Panc1 (cell line): ENCODE measurements at regions not wholly inside any gene's neighbourhood (a gene's known extent, or its start where the extent isn't known, plus 50 kb on each side); places are given as distances from the start of the nearest gene placed in this dataset.

Source experiments
- ATAC-seq: fragments of 200-7000 bp; cut with Tn5 transposase; 2 replicates; pipeline ENCODE4 v1.9.1; 2020; ENCODE audit warnings: mild to moderate bottlenecking, moderate library complexity
- BruUV-seq: library from RNA; stranded (reverse); fragments of 400-500 nt; replicated peaks from 2 replicates; lab custom pipeline; 2021; lab: Mats Ljungman, UMichigan
- CTCF ChIA-PET: fragments of 300-600 bp; sonication (Branson Sonifier 250); formaldehyde crosslinking; loops from one replicate; lab custom pipeline; 2022; ENCODE audit warnings: antibody characterized with exemption; lab: Charles Lee
- POLR2A ChIA-PET: fragments of 300-600 bp; sonication (Branson Sonifier 250); formaldehyde crosslinking; loops from one replicate; lab custom pipeline; 2022; ENCODE audit warnings: antibody characterized with exemption; lab: Charles Lee
- DNase-seq: peaks from one replicate; pipeline ENCODE4 v3.0.0-alpha.2; 2010; ENCODE audit warnings: low read depth, low spot score
- H3K27ac ChIP-seq: 2 replicates; pipeline ENCODE4 v1.5.1; 2011; ENCODE audit warnings: mild to moderate bottlenecking, low read length, inconsistent platforms
- H3K27me3 ChIP-seq: fragments of 200-500 bp; sonication (Bioruptor generic); 2 replicates; pipeline ENCODE4 v1.6.0; 2014; ENCODE audit warnings: low read length, inconsistent platforms; ENCODE audit not compliant: control insufficient read depth, insufficient read depth
- H3K36me3 ChIP-seq: fragments of 200-500 bp; sonication (Bioruptor generic); 2 replicates; pipeline ENCODE4 v1.5.1; 2014; ENCODE audit warnings: inconsistent platforms, mild to moderate bottlenecking, low read length, moderate library complexity; ENCODE audit not compliant: control insufficient read depth, insufficient read depth
- H3K4me1 ChIP-seq: 2 replicates; pipeline ENCODE4 v1.5.1; 2011; ENCODE audit warnings: inconsistent platforms, mild to moderate bottlenecking, low read length, moderate library complexity; ENCODE audit not compliant: control insufficient read depth, insufficient read depth
- H3K4me3 ChIP-seq, 2 experiments: 2 replicates each; pipeline ENCODE4 v1.5.1; 2011 to 2012; ENCODE audit warnings: low read depth in 2 of 2, low read length in 2 of 2, mild to moderate bottlenecking in 2 of 2, inconsistent platforms in 1 of 2, moderate library complexity in 1 of 2
- H3K9me3 ChIP-seq: fragments of 200-500 bp; sonication (Bioruptor generic); 2 replicates; pipeline ENCODE4 v1.5.1; 2014; ENCODE audit warnings: low read depth, mild to moderate bottlenecking, inconsistent platforms, low read length, moderate library complexity; ENCODE audit not compliant: control insufficient read depth, insufficient read depth
- POLR2AphosphoS5 ChIP-seq: IDR thresholded peaks from 2 replicates; pipeline ENCODE4 v1.6.1; 2012; ENCODE audit warnings: mild to moderate bottlenecking, low read depth, low read length, moderate library complexity
- SIN3A ChIP-seq: IDR thresholded peaks from 2 replicates; pipeline ENCODE4 v1.6.1; 2012; ENCODE audit warnings: low read depth, mild to moderate bottlenecking, low read length, moderate library complexity, borderline replicate concordance; ENCODE audit not compliant: insufficient read depth
- TCF7L2 ChIP-seq: IDR thresholded peaks from 2 replicates; pipeline ENCODE4 v1.6.1; 2011; ENCODE audit warnings: mild to moderate bottlenecking, low read depth, low read length, inconsistent platforms
- in situ Hi-C: cut with HindIII; loops from 2 replicates; pipeline ENCODE4 v1.10.0; 2016; ENCODE audit warnings: low sequenced_read_pairs, low pct_unique_long_range_greater_than_20kb
- intact Hi-C: fragments of 100-400 bp; cut with micrococcal nuclease; formaldehyde crosslinking; loops from one replicate; pipeline ENCODE4 v1.10.0; 2022; ENCODE audit not compliant: unreplicated experiment
- TF ChIP-seq, protein P1 (sequence below), 2 experiments: IDR thresholded peaks; 2 replicates each; pipeline ENCODE4 v1.6.1; 2011 to 2012; ENCODE audit warnings: low read depth in 2 of 2, control low read depth in 1 of 2, low read length in 1 of 2, mild to moderate bottlenecking in 1 of 2, moderate library complexity in 1 of 2; ENCODE audit not compliant: insufficient read depth in 1 of 2
- TF ChIP-seq, protein P2 (sequence below): fragments of 450-650 bp; IDR thresholded peaks from 2 replicates; pipeline ENCODE4 v1.5.1; 2017; ENCODE audit warnings: mild to moderate bottlenecking

DNA sequence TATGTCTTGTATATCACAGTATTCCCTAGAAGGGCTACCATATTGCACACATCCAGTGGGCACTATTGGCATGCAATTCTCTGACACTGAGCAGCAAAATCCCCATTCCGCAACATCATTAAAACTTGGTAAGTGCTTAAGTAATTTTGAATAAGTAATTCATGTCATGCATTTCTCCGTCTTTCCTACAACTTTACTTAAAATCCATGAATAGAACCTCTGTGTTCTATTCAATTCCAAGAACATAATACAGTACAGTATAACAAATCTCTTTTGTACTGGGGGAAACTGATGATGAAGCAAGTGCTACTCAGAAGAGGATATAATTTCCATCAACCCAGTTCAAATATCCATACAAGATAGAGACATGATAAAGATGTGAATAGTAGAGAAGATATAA lies 80.9 kb upstream of the SEMA3C start:
- ChIA-PET POLR2A (no interaction called here), CTCF (no interaction called here)
- TF ChIP-seq SIN3A, result no peak
- TF ChIP-seq, protein P1, sequence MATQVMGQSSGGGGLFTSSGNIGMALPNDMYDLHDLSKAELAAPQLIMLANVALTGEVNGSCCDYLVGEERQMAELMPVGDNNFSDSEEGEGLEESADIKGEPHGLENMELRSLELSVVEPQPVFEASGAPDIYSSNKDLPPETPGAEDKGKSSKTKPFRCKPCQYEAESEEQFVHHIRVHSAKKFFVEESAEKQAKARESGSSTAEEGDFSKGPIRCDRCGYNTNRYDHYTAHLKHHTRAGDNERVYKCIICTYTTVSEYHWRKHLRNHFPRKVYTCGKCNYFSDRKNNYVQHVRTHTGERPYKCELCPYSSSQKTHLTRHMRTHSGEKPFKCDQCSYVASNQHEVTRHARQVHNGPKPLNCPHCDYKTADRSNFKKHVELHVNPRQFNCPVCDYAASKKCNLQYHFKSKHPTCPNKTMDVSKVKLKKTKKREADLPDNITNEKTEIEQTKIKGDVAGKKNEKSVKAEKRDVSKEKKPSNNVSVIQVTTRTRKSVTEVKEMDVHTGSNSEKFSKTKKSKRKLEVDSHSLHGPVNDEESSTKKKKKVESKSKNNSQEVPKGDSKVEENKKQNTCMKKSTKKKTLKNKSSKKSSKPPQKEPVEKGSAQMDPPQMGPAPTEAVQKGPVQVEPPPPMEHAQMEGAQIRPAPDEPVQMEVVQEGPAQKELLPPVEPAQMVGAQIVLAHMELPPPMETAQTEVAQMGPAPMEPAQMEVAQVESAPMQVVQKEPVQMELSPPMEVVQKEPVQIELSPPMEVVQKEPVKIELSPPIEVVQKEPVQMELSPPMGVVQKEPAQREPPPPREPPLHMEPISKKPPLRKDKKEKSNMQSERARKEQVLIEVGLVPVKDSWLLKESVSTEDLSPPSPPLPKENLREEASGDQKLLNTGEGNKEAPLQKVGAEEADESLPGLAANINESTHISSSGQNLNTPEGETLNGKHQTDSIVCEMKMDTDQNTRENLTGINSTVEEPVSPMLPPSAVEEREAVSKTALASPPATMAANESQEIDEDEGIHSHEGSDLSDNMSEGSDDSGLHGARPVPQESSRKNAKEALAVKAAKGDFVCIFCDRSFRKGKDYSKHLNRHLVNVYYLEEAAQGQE (IDR thresholded peaks at IDR 0.05; ENCODE audit: insufficient read depth in 1 of 2, low read depth in 2 of 2, low read length in 1 of 2), result no peak
- no peak for TF ChIP-seq POLR2AphosphoS5
- TF ChIP-seq TCF7L2, result no peak
- H3K27me3 ChIP-seq, result no peaks in the 10 kb centered on the region
- no peak overlapping the region for H3K27ac ChIP-seq
- no peaks in the 10 kb centered on the region for H3K4me1 ChIP-seq
- no peaks in the 10 kb centered on the region for H3K36me3 ChIP-seq
- H3K4me3 ChIP-seq, result no peak overlapping the region
- no TSS peak for BruUV-seq
- intact Hi-C loops, result no loop called here
- DNase-seq, result no peak
- in situ Hi-C loops, result no loop called here
- no peaks in the 10 kb centered on the region; the same call in 1 of the 2 replicates for H3K9me3 ChIP-seq
- ATAC-seq, result no peak

- DNase-seq (no peak), ATAC-seq (no peak)
- ChIA-PET POLR2A (no interaction called here), CTCF (no interaction called here)
- TF ChIP-seq, protein P1 (IDR thresholded peaks at IDR 0.05; ENCODE audit: insufficient read depth in 1 of 2, low read depth in 2 of 2, low read length in 1 of 2), result no peak
- TF ChIP-seq TCF7L2 (no peak), SIN3A (no peak), POLR2AphosphoS5 (no peak)
- TF ChIP-seq, protein P2, sequence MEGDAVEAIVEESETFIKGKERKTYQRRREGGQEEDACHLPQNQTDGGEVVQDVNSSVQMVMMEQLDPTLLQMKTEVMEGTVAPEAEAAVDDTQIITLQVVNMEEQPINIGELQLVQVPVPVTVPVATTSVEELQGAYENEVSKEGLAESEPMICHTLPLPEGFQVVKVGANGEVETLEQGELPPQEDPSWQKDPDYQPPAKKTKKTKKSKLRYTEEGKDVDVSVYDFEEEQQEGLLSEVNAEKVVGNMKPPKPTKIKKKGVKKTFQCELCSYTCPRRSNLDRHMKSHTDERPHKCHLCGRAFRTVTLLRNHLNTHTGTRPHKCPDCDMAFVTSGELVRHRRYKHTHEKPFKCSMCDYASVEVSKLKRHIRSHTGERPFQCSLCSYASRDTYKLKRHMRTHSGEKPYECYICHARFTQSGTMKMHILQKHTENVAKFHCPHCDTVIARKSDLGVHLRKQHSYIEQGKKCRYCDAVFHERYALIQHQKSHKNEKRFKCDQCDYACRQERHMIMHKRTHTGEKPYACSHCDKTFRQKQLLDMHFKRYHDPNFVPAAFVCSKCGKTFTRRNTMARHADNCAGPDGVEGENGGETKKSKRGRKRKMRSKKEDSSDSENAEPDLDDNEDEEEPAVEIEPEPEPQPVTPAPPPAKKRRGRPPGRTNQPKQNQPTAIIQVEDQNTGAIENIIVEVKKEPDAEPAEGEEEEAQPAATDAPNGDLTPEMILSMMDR, result no peak
- peak overlapping the region; percentile 25; the same call in 1 of the 2 replicates for H3K27ac ChIP-seq
- H3K27me3 ChIP-seq, result no peaks in the 10 kb centered on the region
- no peaks in the 10 kb centered on the region; the same call in 1 of the 2 replicates for H3K9me3 ChIP-seq
- no TSS peak for BruUV-seq
- in situ Hi-C loops (no loop called here), intact Hi-C loops (no loop called here)
- no peaks in the 10 kb centered on the region for H3K4me1 ChIP-seq
- H3K36me3 ChIP-seq, result no peaks in the 10 kb centered on the region
- H3K4me3 ChIP-seq, result no peak overlapping the region
These were observed 80.2 kb upstream of the SEMA3C start for GRCh38 chr7:80999100-80999499.
